Superior temporal gyrus (tissue), 1 donor: ENCODE measurements at regions not wholly inside any gene's neighbourhood (a gene's known extent, or its start where the extent isn't known, plus 50 kb on each side); places are given as distances from the start of the nearest gene placed in this dataset.

Source experiments
- DNase-seq: peaks from one replicate; pipeline ENCODE4 v3.0.0-alpha.2; 2016; ENCODE audit errors: extremely low spot score

- DNase-seq, result no peak
These were observed 86.0 kb downstream of the MID1IP1 start for GRCh38 chrX:38887222-38887621.

GRCh38 chrX:38890326-38890725 is 89.1 kb downstream of the MID1IP1 start:
- no peak for DNase-seq

- DNase-seq, result no peak
These were observed 89.7 kb downstream of the MID1IP1 start for GRCh38 chrX:38890963-38891362.

- no peak for DNase-seq
These were observed 90.6 kb downstream of the MID1IP1 start for GRCh38 chrX:38891641-38892413.

- DNase-seq, result no peak
These were observed 92.2 kb downstream of the MID1IP1 start for GRCh38 chrX:38893441-38893840.

GRCh38 chrX:38895775-38896174 is 94.5 kb downstream of the MID1IP1 start:
- DNase-seq, result no peak

- no peak for DNase-seq
These were observed 95.6 kb downstream of the MID1IP1 start for GRCh38 chrX:38896724-38897298.

- no peak for DNase-seq
These were observed 97.0 kb downstream of the MID1IP1 start for GRCh38 chrX:38898261-38898660.

- no peak for DNase-seq
These were observed 98.4 kb downstream of the MID1IP1 start for GRCh38 chrX:38899650-38900049.

GRCh38 chrX:38900719-38901118 is 99.5 kb downstream of the MID1IP1 start:
- no peak for DNase-seq

GRCh38 chrX:38902972-38903492 is 101.8 kb downstream of the MID1IP1 start:
- no peak for DNase-seq

GRCh38 chrX:38916801-38917200 is 115.5 kb downstream of the MID1IP1 start:
- DNase-seq, result no peak

GRCh38 chrX:38917954-38918353 is 116.7 kb downstream of the MID1IP1 start:
- no peak for DNase-seq

- DNase-seq, result no peak
These were observed 117.9 kb downstream of the MID1IP1 start for GRCh38 chrX:38919202-38919601.

GRCh38 chrX:38919853-38920528 is 118.7 kb downstream of the MID1IP1 start:
- no peak for DNase-seq

- no peak for DNase-seq
These were observed 122.3 kb downstream of the MID1IP1 start for GRCh38 chrX:38923451-38923969.

- DNase-seq, result no peak
These were observed 126.3 kb downstream of the MID1IP1 start for GRCh38 chrX:38927592-38927991.

GRCh38 chrX:38929966-38930421 is 128.7 kb downstream of the MID1IP1 start:
- no peak for DNase-seq

- no peak for DNase-seq
These were observed 129.2 kb downstream of the MID1IP1 start for GRCh38 chrX:38930474-38930873.

- no peak for DNase-seq
These were observed 134.3 kb downstream of the MID1IP1 start for GRCh38 chrX:38935561-38935960.

- no peak for DNase-seq
These were observed 136.1 kb downstream of the MID1IP1 start for GRCh38 chrX:38937400-38937799.

- no peak for DNase-seq
These were observed 136.7 kb downstream of the MID1IP1 start for GRCh38 chrX:38937926-38938325.
